ENCODE measurements at regions not wholly inside any gene's neighbourhood (a gene's known extent, or its start where the extent isn't known, plus 50 kb on each side); places are given as distances from the start of the nearest gene placed in this dataset.

GRCh38 chr9:135332979-135333748 lies 146.4 kb upstream of the PPP1R26 start:
- Mint-ChIP-seq H3K9me3 (no peaks in the 10 kb centered on the region), H3K27me3 (ENCODE audit: low read depth) (no peaks in the 10 kb centered on the region), H3K27ac (no peak overlapping the region), H3K36me3 (ENCODE audit: low read depth) (no peaks in the 10 kb centered on the region), H3K4me3 (no peak overlapping the region), H3K4me1 (ENCODE audit: low read depth) (no peaks in the 10 kb centered on the region)

GRCh38 chr9:135334953-135335460 lies 144.6 kb upstream of the PPP1R26 start:
- Mint-ChIP-seq H3K4me3 (no peak overlapping the region), H3K27ac (no peak overlapping the region)

GRCh38 chr9:135335691-135336181 lies 143.8 kb upstream of the PPP1R26 start:
- no peaks in the 10 kb centered on the region for H3K36me3 Mint-ChIP-seq (ENCODE audit: low read depth)
- no peaks in the 10 kb centered on the region for H3K9me3 Mint-ChIP-seq
- no peaks in the 10 kb centered on the region for H3K4me1 Mint-ChIP-seq (ENCODE audit: low read depth)
- no peaks in the 10 kb centered on the region for H3K27me3 Mint-ChIP-seq (ENCODE audit: low read depth)
- H3K27ac Mint-ChIP-seq = no peak overlapping the region
- H3K4me3 Mint-ChIP-seq = no peak overlapping the region

More at GRCh38 chr9:135334953-135335460, 144.6 kb upstream of the PPP1R26 start:
- Mint-ChIP-seq H3K4me1 (ENCODE audit: low read depth) (no peaks in the 10 kb centered on the region), H3K36me3 (ENCODE audit: low read depth) (no peaks in the 10 kb centered on the region), H3K9me3 (no peaks in the 10 kb centered on the region), H3K27me3 (ENCODE audit: low read depth) (no peaks in the 10 kb centered on the region)

GRCh38 chr9:135336722-135337527 lies 142.7 kb upstream of the PPP1R26 start:
- Mint-ChIP-seq H3K27me3 (ENCODE audit: low read depth) (no peaks in the 10 kb centered on the region), H3K4me1 (ENCODE audit: low read depth) (no peaks in the 10 kb centered on the region), H3K36me3 (ENCODE audit: low read depth) (no peaks in the 10 kb centered on the region), H3K27ac (no peak overlapping the region), H3K4me3 (no peak overlapping the region), H3K9me3 (no peaks in the 10 kb centered on the region)

- Mint-ChIP-seq H3K27ac (no peak overlapping the region), H3K4me3 (no peak overlapping the region), H3K9me3 (no peaks in the 10 kb centered on the region), H3K36me3 (ENCODE audit: low read depth) (no peaks in the 10 kb centered on the region), H3K4me1 (ENCODE audit: low read depth) (no peaks in the 10 kb centered on the region), H3K27me3 (ENCODE audit: low read depth) (no peaks in the 10 kb centered on the region)
These were observed 141.0 kb upstream of the PPP1R26 start for GRCh38 chr9:135338546-135338945.

- no peaks in the 10 kb centered on the region for H3K9me3 Mint-ChIP-seq
- no peak overlapping the region for H3K27ac Mint-ChIP-seq
- H3K4me3 Mint-ChIP-seq = no peak overlapping the region
- H3K27me3 Mint-ChIP-seq (ENCODE audit: low read depth) = no peaks in the 10 kb centered on the region
- no peaks in the 10 kb centered on the region for H3K4me1 Mint-ChIP-seq (ENCODE audit: low read depth)
- H3K36me3 Mint-ChIP-seq (ENCODE audit: low read depth) = no peaks in the 10 kb centered on the region
These were observed 140.1 kb upstream of the PPP1R26 start for GRCh38 chr9:135339378-135339973.

- H3K4me1 Mint-ChIP-seq (ENCODE audit: low read depth) = no peaks in the 10 kb centered on the region
- no peak overlapping the region for H3K4me3 Mint-ChIP-seq
- no peaks in the 10 kb centered on the region for H3K36me3 Mint-ChIP-seq (ENCODE audit: low read depth)
- no peaks in the 10 kb centered on the region for H3K9me3 Mint-ChIP-seq
- H3K27me3 Mint-ChIP-seq (ENCODE audit: low read depth) = no peaks in the 10 kb centered on the region
- no peak overlapping the region for H3K27ac Mint-ChIP-seq
These were observed 139.4 kb upstream of the PPP1R26 start for GRCh38 chr9:135340143-135340655.

- no peaks in the 10 kb centered on the region for H3K27me3 Mint-ChIP-seq (ENCODE audit: low read depth)
- no peaks in the 10 kb centered on the region for H3K4me1 Mint-ChIP-seq (ENCODE audit: low read depth)
- no peaks in the 10 kb centered on the region for H3K36me3 Mint-ChIP-seq (ENCODE audit: low read depth)
- no peak overlapping the region for H3K27ac Mint-ChIP-seq
- H3K9me3 Mint-ChIP-seq = no peaks in the 10 kb centered on the region
- H3K4me3 Mint-ChIP-seq = no peak overlapping the region
These were observed 138.7 kb upstream of the PPP1R26 start for GRCh38 chr9:135340726-135341475.

GRCh38 chr9:135341612-135342169 lies 137.9 kb upstream of the PPP1R26 start:
- Mint-ChIP-seq H3K27me3 (ENCODE audit: low read depth) (no peaks in the 10 kb centered on the region), H3K4me1 (ENCODE audit: low read depth) (no peaks in the 10 kb centered on the region), H3K4me3 (no peak overlapping the region), H3K36me3 (ENCODE audit: low read depth) (no peaks in the 10 kb centered on the region), H3K27ac (no peak overlapping the region), H3K9me3 (no peaks in the 10 kb centered on the region)

- Mint-ChIP-seq H3K27me3 (ENCODE audit: low read depth) (no peaks in the 10 kb centered on the region), H3K27ac (no peak overlapping the region), H3K9me3 (no peaks in the 10 kb centered on the region), H3K36me3 (ENCODE audit: low read depth) (no peaks in the 10 kb centered on the region), H3K4me3 (no peak overlapping the region), H3K4me1 (ENCODE audit: low read depth) (no peaks in the 10 kb centered on the region)
These were observed 137.1 kb upstream of the PPP1R26 start for GRCh38 chr9:135342206-135343130.

GRCh38 chr9:135343136-135343535 lies 136.4 kb upstream of the PPP1R26 start:
- no peaks in the 10 kb centered on the region for H3K9me3 Mint-ChIP-seq
- no peaks in the 10 kb centered on the region for H3K4me1 Mint-ChIP-seq (ENCODE audit: low read depth)
- no peak overlapping the region for H3K4me3 Mint-ChIP-seq
- H3K27ac Mint-ChIP-seq = no peak overlapping the region
- no peaks in the 10 kb centered on the region for H3K36me3 Mint-ChIP-seq (ENCODE audit: low read depth)
- no peaks in the 10 kb centered on the region for H3K27me3 Mint-ChIP-seq (ENCODE audit: low read depth)

GRCh38 chr9:135343837-135344522 lies 135.6 kb upstream of the PPP1R26 start:
- Mint-ChIP-seq H3K9me3 (no peaks in the 10 kb centered on the region), H3K27ac (no peak overlapping the region), H3K4me3 (no peak overlapping the region), H3K36me3 (ENCODE audit: low read depth) (no peaks in the 10 kb centered on the region), H3K27me3 (ENCODE audit: low read depth) (no peaks in the 10 kb centered on the region), H3K4me1 (ENCODE audit: low read depth) (no peaks in the 10 kb centered on the region)

All from T-helper 1 cell treated with Interleukin-12 subunit alpha and Interleukin-12 subunit beta and Interleukin-4 antibody, amounts not matched to agents 30 μg/mL and 1 μg/mL, for 36 hours (primary cell).